Mucosa of rectum (tissue), 2 donors: ENCODE measurements at regions not wholly inside any gene's neighbourhood (a gene's known extent, or its start where the extent isn't known, plus 50 kb on each side); places are given as distances from the start of the nearest gene placed in this dataset.

ENCODE experiments used
- H3K27ac ChIP-seq, 2 donors: one replicate each; pipeline ENCODE4 v1.7.0; 2013; ENCODE audit warnings: inconsistent platforms in 2 of 2, low read depth in 2 of 2, low read length in 2 of 2
- H3K27me3 ChIP-seq, 2 donors: one replicate each; pipeline ENCODE4 v1.7.0; 2013; ENCODE audit warnings: low read length in 2 of 2; ENCODE audit not compliant: control insufficient read depth in 2 of 2, insufficient read depth in 2 of 2
- H3K36me3 ChIP-seq, 2 donors: one replicate each; pipeline ENCODE4 v1.7.0; 2013; ENCODE audit warnings: low read length in 2 of 2; ENCODE audit not compliant: control insufficient read depth in 2 of 2, insufficient read depth in 2 of 2
- H3K4me1 ChIP-seq, 2 donors: one replicate each; pipeline ENCODE4 v1.7.0; 2013; ENCODE audit warnings: low read length in 2 of 2, mild to moderate bottlenecking in 1 of 2; ENCODE audit not compliant: control insufficient read depth in 2 of 2, insufficient read depth in 2 of 2
- H3K4me3 ChIP-seq, 2 donors: one replicate each; pipeline ENCODE4 v1.7.0; 2013; ENCODE audit warnings: low read length in 2 of 2
- H3K9ac ChIP-seq, 2 donors: one replicate each; pipeline ENCODE4 v1.7.0; 2013; ENCODE audit warnings: low read length in 2 of 2, low read depth in 1 of 2, mild to moderate bottlenecking in 1 of 2
- H3K9me3 ChIP-seq, 2 donors: one replicate each; pipeline ENCODE4 v1.7.0; 2013; ENCODE audit warnings: low read length in 2 of 2; ENCODE audit not compliant: control insufficient read depth in 2 of 2
- donor health status: healthy.
- donor health status: Normal muscosa, but diverticular disease.

DNA sequence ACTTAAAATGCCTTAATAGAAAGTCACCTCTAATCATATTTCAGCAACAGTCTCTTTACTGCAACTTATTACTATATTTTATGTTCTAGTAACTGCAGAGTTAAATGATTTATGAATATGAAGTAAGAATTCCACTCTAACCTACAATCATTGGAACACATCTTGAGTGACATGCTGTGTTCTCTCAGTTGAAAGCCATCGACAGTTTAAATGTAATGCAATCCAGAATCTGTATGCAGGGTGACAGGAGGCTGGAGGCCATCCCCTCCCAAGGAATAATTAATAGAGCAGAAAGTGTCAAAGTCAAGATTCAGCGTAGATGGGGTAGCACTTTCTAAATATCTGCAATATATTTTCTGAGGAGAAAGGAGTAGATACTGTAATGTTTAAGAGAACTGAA is 590.3 kb upstream of the SORCS1 start:
- no peaks in the 10 kb centered on the region for H3K36me3 ChIP-seq
- H3K4me3 ChIP-seq = no peak overlapping the region
- H3K9me3 ChIP-seq = no peaks in the 10 kb centered on the region
- H3K9ac ChIP-seq = no peak overlapping the region
- H3K4me1 ChIP-seq = no peaks in the 10 kb centered on the region
- H3K27ac ChIP-seq = no peak overlapping the region
- H3K27me3 ChIP-seq = no peaks in the 10 kb centered on the region

GRCh38 chr10:107749235-107749634 is 584.7 kb upstream of the SORCS1 start:
- Histone ChIP-seq H3K9me3 (no peaks in the 10 kb centered on the region), H3K27ac (no peak overlapping the region), H3K27me3 (no peaks in the 10 kb centered on the region), H3K36me3 (no peaks in the 10 kb centered on the region), H3K4me1 (no peaks in the 10 kb centered on the region), H3K9ac (no peak overlapping the region), H3K4me3 (no peak overlapping the region)

DNA sequence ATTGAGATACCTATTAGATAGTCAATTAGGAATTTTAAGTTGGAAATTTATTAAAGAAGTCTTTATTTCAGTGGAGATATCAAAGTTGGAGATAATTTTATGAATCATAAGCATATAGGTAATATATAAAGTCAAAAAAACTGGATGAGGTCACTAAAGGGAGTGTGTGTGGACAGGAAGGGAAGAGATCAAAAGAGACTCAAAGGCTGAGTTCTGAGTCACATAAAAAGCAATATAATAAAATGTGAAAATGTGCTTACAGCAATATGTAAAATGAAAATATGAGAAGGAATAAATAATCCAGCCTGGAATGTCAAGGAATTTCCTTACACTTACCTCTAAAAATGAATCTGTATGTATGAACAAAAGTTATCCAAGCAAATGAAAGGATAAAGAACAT is 583.3 kb upstream of the SORCS1 start:
- Histone ChIP-seq H3K9ac (no peak overlapping the region), H3K4me1 (no peaks in the 10 kb centered on the region), H3K27ac (no peak overlapping the region), H3K27me3 (no peaks in the 10 kb centered on the region), H3K4me3 (no peak overlapping the region), H3K9me3 (no peaks in the 10 kb centered on the region), H3K36me3 (no peaks in the 10 kb centered on the region)

DNA sequence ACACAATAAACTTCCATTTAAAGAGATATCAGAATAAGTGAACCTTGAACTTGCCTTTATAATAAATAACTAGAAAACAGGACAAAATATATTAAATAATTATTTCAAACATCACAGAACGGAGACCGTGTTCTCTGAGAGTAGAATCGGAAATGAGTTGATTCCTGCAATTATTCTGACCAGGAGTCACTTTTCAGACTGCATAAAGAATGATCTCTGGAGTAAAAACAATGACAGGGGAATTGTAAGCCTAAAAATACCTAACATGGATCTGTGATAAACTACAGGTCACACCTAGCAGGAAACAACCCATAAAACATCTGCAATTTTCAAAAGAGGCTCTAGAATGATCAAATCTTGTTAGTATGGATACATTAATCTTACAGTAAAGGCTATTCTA is 577.5 kb upstream of the SORCS1 start:
- Histone ChIP-seq H3K9ac (no peak overlapping the region), H3K27ac (no peak overlapping the region), H3K9me3 (no peaks in the 10 kb centered on the region), H3K4me1 (no peaks in the 10 kb centered on the region), H3K4me3 (no peak overlapping the region), H3K27me3 (no peaks in the 10 kb centered on the region), H3K36me3 (no peaks in the 10 kb centered on the region)

DNA sequence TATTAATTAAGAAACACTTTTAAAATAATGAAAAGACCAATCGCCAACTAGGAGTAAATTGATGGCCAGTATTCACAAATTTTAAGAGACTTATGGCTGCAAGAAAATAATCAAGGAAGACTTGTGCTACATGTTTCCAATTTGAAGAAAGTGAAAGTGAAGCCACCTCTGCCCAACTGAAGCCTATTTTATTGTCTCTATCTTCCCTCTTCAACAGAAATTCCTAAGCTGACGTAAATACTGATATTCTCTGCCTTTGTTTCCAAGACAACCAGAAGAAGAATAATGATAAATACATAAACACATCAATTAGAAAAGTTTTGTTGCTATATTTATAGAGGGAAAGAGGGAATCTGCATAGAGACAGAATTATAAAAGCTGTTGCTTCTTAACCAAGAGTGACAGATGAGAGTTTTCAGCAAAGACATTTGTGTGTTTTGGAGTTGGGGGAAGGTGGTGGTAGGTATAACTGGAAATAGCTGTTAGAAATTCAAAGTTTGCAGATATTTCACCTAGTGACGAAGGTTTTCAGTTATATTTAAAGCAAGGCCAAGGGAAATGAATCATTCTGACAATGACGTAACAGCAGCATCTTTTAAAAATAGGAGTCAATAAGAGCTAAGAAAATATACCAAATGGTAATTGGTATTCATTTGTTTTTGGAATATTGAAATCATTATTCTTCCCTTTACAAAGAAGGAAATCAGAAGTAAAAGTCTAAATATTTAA is 576.6 kb upstream of the SORCS1 start:
- Histone ChIP-seq H3K27me3 (no peaks in the 10 kb centered on the region), H3K36me3 (no peaks in the 10 kb centered on the region), H3K4me1 (no peaks in the 10 kb centered on the region), H3K4me3 (no peak overlapping the region), H3K27ac (no peak overlapping the region), H3K9ac (no peak overlapping the region), H3K9me3 (no peaks in the 10 kb centered on the region)

- Histone ChIP-seq H3K4me3 (no peak overlapping the region), H3K27ac (no peak overlapping the region), H3K4me1 (no peaks in the 10 kb centered on the region), H3K36me3 (no peaks in the 10 kb centered on the region), H3K27me3 (no peaks in the 10 kb centered on the region), H3K9ac (no peak overlapping the region), H3K9me3 (peaks cover 0 to 1% of the 10 kb centered on the region in 2 donors)
Measured at GRCh38 chr10:107739951-107740350, 575.4 kb upstream of the SORCS1 start.

- H3K36me3 ChIP-seq = no peaks in the 10 kb centered on the region
- H3K4me1 ChIP-seq = peaks cover 0 to 5% of the 10 kb centered on the region in 2 donors
- H3K9ac ChIP-seq = no peak overlapping the region
- peaks cover 0 to 4% of the 10 kb centered on the region in 2 donors for H3K9me3 ChIP-seq
- no peak overlapping the region for H3K4me3 ChIP-seq
- no peak overlapping the region for H3K27ac ChIP-seq
- H3K27me3 ChIP-seq = no peaks in the 10 kb centered on the region
Measured at GRCh38 chr10:107733328-107734130, 569.0 kb upstream of the SORCS1 start.

GRCh38 chr10:107732045-107732444 is 567.5 kb upstream of the SORCS1 start:
- Histone ChIP-seq H3K27ac (no peak overlapping the region), H3K36me3 (no peaks in the 10 kb centered on the region), H3K9me3 (peaks cover 0 to 4% of the 10 kb centered on the region in 2 donors), H3K4me1 (peaks cover 3 to 9% of the 10 kb centered on the region in 2 donors), H3K27me3 (no peaks in the 10 kb centered on the region), H3K4me3 (no peak overlapping the region), H3K9ac (no peak overlapping the region)

GRCh38 chr10:107728807-107729206 is 564.3 kb upstream of the SORCS1 start:
- Histone ChIP-seq H3K4me1 (peaks cover 3 to 9% of the 10 kb centered on the region in 2 donors), H3K4me3 (peak overlapping the region; percentile 17 to 53), H3K27ac (peak overlapping the region; percentile 54 to 62)

GRCh38 chr10:107727767-107728317 is 563.3 kb upstream of the SORCS1 start:
- Histone ChIP-seq H3K4me3 (no peak overlapping the region), H3K9me3 (no peaks in the 10 kb centered on the region), H3K36me3 (no peaks in the 10 kb centered on the region), H3K4me1 (peaks cover 3 to 9% of the 10 kb centered on the region in 2 donors), H3K27me3 (no peaks in the 10 kb centered on the region), H3K9ac (no peak overlapping the region), H3K27ac (no peak overlapping the region)

More at GRCh38 chr10:107728807-107729206, 564.3 kb upstream of the SORCS1 start:
- H3K36me3 ChIP-seq = no peaks in the 10 kb centered on the region
- no peak overlapping the region for H3K9ac ChIP-seq
- no peaks in the 10 kb centered on the region for H3K9me3 ChIP-seq
- no peaks in the 10 kb centered on the region for H3K27me3 ChIP-seq
